HG03097 (cell line): ENCODE measurements at regions not wholly inside any gene's neighbourhood (a gene's known extent, or its start where the extent isn't known, plus 50 kb on each side); places are given as distances from the start of the nearest gene placed in this dataset.

Source experiments
- ATAC-seq: cut with Tn5 transposase; IDR thresholded peaks from one replicate; pipeline ENCODE4 v1.9.1; 2021; ENCODE audit not compliant: unreplicated experiment, low FRiP score

DNA sequence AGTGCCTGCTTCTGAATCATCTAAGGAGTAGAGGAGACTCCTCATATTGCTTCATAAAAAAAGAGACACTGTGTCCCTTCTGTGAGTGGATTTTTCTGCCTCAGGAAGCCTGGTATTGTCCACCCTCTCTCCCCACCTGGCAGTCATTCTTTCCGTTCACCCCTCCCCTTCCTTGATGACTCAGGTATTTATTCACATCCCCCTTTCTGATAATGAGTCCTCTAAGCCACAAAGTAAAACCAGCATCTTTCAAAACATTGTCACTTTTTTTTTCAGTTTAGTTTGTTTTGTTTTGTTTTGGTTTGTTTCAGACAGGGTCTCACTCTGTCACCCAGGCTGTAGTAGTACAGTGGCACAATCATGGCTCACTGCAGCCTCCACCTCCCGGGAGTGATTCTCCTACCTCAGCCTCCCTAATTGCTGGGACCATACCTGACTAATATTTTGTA, 65.2 kb upstream of the UBE2E1 start:
- peak; percentile 84 for ATAC-seq

DNA sequence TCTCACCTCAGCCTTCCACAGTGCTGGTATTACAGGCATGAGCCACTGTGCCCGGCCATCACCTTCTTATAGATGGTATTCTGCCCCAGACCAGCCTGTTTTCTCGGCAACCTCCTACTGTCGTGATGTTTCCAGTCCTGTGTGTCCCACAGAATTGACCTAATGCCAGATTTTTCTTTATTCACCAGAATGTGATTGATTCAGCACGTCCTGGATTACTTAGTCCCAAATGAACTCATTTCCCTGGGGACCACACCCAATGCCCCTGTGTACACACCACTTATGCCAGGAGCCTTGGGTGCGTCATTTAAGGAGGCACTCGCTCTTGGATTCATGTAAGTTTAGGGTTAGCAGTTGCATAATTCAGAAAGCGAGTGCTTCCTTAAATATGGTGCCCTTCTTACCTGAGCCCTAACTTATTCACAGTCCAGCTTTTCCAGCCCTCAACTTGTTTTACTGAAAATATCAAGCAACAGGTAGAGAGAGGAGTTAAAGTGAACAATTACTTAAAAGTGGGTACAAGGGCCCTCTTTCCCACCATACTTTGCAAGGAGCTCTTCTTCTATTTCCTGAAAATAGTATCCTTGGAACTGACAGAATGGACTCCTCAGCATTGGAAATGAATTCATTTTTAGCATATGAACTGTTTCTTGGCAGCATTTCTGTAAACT, 64.6 kb upstream of the UBE2E1 start:
- no peak for ATAC-seq

DNA sequence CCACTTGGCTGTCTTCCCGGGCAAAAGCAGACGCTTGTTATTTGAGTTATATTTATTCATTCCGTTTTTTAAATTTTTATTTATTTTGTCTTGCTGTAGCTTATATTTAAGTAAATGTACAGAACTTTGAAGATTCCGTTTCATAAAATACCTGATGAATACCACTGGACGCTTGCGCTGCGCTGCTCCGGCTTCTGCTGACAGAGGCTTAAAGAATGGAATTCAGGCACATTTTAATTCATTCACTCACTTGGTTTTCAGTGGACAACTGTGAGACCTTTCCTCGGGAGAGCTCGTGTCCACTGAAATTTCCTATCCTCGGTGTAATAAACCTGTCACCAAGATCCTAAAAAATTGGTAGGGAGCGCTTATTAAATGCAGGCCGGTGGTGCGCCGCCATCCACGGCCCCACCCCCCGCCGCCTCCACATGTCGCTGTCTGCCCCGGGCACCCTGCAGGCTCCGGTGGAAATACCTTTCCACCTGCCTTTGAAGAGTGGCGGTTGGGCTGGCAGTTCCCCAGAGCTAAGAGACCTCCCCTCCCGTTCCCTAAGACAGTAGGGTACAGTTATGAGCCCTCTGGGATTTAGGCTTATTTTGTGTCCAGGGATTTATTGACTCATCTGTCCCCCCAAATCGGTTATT, 62.5 kb upstream of the UBE2E1 start:
- no peak for ATAC-seq

GRCh38 chr3:23746441-23746840, 59.3 kb upstream of the UBE2E1 start:
- ATAC-seq = no peak

GRCh38 chr3:23747841-23748240, 57.9 kb upstream of the UBE2E1 start:
- ATAC-seq = no peak

- ATAC-seq = no peak
Measured at GRCh38 chr3:23748398-23749110, 57.2 kb upstream of the UBE2E1 start.

DNA sequence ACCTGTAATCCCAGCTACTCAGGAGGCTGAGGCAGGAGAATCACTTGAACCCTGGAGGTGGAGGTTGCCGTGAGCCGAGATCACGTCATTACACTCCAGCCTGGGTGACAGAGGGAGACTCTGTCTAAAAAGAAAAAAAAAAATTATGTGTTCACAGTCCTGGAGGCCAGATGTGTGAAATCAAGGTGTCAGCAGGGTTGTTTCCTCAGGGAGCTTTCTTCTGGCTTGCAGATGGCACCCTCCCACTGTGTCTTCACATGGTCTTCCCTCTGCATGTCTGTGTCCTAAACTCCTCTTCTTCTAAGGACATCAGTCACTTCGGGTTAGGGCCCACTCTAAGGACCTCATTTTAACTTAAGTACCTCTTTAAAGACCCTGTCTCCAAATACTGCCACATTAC, 56.1 kb upstream of the UBE2E1 start:
- no peak for ATAC-seq

- no peak for ATAC-seq
Measured at GRCh38 chr3:23750573-23751210, 55.1 kb upstream of the UBE2E1 start.

DNA sequence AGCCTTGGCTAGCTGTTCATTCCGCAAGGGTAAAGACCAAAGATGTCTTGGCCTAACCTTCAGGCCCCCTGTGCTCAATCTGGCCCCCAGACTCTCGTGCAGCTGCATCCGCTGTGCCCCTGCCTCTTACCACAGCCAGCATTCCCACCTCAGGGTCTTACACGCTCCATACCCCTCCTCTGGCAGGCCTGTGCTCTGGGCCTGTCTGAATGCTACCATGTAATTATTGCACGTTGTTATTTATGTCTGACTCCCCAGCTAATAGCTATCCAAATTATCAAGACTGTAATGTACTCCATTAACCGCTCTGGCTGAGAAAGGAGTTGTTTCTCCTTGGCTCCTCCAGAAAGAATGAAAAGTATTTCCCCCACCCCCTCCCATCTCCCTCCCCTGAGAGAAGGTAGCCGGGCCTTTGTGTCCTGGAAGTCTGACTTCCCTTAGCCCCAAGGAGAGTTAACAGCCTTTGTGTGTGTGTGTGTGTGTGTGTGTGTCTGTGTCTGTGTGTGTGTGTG, 54.5 kb upstream of the UBE2E1 start:
- no peak for ATAC-seq

GRCh38 chr3:23752126-23752525, 53.6 kb upstream of the UBE2E1 start:
- no peak for ATAC-seq

DNA sequence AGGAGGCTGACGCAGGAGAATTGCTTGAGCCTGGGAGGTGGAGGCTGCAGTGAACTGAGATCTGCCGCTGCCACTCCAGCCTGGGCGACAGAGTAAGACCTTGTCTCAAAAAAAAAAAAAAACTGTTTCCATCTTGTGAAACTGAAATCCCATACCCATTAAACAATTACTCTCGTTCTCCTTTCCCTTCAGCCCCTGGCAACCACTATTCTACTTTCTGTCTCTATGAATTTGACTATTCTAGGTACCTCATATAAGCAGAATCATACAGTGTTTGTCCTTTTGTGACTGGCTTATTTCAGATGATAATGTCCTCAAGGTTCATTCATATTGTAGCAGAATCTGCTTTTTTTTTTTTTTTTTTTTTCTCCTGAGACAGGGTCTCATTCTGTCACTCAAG, 51.5 kb upstream of the UBE2E1 start:
- ATAC-seq = no peak
